Erythroblast (primary cell): ENCODE measurements at regions not wholly inside any gene's neighbourhood (a gene's known extent, or its start where the extent isn't known, plus 50 kb on each side); places are given as distances from the start of the nearest gene placed in this dataset.

Experiments used
- DNase-seq, 2 experiments: peaks; one replicate each; lab custom pipeline; 2025; lab: John Stamatoyannopoulos, UW
- GATA1 ChIP-seq: IDR thresholded peaks from 2 replicates; pipeline ENCODE4 v1.6.1; 2011; ENCODE audit warnings: low read depth, mild to moderate bottlenecking, control low read depth, low read length, moderate library complexity
- POLR2A ChIP-seq: IDR thresholded peaks from 2 replicates; pipeline ENCODE4 v1.6.1; 2011; ENCODE audit warnings: mild to moderate bottlenecking, low read length

DNA sequence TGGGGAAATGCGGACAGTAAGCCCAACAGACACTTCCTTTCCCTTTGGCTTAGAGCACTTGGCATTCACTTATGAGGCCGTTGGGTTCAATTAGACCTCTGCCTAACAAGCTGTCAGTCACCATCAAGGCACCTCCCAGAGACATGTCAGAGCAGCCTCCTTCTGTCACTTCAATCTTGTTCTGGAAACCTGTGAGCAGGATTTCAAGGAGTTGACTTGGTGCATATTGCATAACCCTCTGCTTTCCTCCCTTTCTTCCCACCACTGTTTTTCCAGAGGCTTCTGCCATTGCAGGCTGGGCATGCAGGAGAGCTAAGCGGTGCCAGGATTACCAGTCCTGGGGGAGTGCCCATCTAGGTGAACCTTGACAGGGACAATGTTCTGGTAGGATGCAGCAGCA lies 484.2 kb upstream of the LRRC4C start:
- no peak for DNase-seq
- TF ChIP-seq GATA1: no peak
- no peak for TF ChIP-seq POLR2A

DNA sequence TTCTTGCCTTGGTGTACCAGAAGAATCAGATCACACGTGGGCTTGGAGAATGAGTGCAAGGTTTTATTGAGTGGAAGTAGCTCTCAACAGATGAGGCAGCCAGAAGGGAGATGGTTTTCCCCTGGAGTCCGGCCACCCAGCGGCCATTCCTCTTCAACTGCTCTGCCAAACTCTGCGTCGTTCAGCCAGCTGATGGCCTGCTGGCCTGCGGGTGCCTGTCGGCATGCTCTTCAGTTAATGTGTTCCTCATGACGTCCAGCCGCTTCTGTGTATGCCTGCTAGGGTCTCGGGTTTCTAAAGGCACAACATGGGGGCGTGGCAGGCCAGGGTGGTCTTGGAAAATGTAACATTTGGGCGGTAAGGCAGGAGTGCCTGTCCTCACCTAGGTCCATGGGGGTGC lies 487.9 kb upstream of the LRRC4C start:
- DNase-seq: no peak
- TF ChIP-seq GATA1 (no peak), POLR2A (no peak)

DNA sequence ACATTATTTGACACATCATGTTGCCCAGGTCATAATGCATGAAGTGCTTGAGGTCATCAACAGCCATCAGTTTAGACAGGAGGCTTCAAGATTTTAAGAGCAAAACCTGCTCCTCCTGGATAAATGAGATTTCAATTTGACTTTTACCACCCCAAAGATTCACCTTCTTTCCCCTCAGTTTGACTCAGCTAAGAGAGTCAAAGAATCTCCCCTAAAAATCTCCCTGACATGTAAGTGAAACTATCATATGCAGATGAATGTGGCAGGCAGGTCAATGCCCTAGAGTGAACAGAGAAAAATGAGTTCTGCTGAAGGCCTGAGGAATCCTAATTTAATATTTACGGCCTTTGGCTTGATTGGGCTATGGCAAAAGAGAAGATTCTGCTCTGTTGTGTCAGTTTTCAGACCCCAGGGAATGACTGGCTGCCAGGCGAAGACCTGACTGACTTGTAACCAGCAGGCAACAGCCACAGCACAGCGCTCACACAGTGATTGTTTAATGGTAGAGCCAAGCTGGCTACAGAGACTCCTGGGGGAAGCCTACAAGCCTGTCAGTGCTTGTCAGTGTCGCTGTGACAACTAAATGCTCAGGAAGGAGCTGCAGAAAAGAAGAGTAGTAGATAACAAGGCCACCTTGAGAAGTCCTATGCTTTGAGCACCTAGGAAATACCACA lies 491.2 kb upstream of the LRRC4C start:
- DNase-seq: no peak
- TF ChIP-seq POLR2A: no peak
- no peak for TF ChIP-seq GATA1

DNA sequence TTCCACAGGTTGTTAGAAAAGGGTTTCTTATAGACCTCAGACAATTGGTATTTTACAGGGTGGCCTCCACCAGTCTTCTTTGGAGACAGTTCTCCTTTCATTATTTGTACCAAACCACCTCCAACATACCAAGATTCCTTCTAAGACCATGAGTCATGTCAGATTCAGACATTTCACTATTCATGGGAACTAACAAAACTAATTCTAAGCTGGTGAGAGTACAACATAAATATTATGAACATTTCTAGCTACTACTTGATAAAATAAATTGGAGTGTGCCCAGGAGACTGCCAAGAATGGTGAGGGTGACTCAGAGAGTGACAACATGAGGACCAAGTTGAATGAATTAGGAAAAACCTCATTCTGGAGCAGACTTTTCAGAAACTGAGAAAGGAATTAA lies 494.6 kb upstream of the LRRC4C start:
- no peak for DNase-seq
- TF ChIP-seq GATA1 (no peak), POLR2A (no peak)

DNA sequence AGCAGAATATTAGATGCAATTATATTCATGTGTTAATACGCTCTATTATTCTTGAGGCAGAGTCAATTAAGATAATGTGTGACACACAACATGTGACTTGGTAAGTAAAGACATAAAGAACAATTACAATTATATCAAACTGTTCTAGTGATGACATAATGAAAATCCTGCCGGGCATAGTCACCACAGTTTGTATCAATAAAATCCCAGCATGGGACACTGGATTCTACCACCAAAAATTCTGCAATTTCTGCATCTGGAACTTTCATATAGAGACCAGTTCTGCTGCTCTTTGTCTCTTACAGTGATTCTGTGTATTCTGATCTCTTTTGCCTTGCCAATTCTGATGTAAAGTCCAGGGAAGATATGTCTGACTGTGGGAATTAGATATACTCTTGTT lies 495.6 kb upstream of the LRRC4C start:
- TF ChIP-seq GATA1: no peak
- TF ChIP-seq POLR2A: no peak
- DNase-seq: no peak

DNA sequence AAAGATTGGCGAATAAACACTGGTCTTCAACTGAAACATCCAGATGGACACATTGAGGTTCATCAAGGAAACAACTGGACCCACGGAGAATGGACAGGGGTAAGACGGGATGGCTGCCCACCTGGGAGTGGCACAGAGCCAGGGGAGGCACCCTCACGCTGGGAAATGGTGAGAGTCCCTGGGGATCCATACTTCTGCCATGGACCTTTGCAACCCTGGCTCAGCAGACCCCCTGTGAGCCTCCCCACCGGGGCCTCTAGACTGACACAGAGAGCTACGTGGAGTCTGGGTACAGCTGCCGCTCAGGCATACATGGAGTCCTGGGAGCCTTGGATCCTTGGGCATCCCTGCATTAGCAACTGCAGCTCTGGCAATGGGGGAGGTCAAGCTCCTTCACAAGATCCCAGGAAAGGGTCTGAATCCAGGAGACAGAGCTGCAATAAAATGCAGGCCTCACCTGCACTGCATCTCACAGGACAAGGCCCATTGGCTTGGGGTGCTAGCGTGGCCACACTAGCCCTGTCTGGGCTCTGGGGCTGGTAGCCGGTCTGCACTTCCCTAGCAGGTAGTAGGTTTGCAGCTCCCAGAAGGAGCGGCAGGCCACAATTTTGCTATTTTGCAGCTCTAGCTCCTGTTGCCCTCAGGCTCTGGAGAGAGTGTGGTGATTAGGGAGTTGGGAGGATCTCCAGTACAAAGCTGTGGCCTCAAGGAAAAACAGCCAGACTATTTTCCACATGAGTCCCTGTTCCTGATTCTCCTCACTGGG lies 496.4 kb upstream of the LRRC4C start:
- TF ChIP-seq GATA1 (no peak), POLR2A (no peak)
- no peak for DNase-seq

DNA sequence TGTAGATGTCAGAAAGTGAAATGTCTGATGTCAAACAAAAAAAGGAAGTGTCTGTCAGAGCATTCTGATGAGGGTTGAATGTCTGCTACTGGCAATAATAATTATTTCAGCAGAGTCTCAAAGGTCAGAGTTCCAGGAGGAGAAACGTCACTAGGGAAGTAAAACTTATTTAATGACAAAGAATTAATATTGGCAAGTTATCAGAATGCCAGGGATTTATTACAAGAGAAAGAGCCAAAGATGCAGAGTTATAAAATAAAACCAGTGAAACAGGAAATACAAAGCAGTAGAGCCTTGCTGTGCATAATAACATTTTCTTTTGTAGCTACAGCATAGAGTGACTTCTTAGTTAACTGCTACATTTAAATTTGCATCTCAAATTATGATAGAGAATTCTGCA lies 504.0 kb upstream of the LRRC4C start:
- DNase-seq: no peak
- TF ChIP-seq GATA1 (no peak), POLR2A (no peak)

DNA sequence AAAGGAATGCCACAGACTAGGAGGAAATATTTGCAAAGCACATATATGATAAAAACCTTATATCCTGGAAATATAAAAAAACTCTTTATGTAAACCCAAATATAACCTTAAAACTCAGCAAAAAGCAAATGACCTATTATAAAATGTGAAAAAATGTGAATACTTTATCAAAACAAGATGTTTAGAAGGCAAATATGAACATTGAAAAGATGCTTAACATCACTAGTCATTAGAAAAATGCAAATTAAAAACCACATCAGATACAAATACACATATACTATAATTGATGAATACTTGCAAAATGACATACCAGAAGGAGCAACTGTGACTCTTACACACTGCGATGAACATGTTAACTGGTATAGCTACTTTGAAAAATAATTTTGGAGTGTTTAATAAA lies 511.2 kb upstream of the LRRC4C start:
- TF ChIP-seq POLR2A (no peak), GATA1 (no peak)
- no peak for DNase-seq

DNA sequence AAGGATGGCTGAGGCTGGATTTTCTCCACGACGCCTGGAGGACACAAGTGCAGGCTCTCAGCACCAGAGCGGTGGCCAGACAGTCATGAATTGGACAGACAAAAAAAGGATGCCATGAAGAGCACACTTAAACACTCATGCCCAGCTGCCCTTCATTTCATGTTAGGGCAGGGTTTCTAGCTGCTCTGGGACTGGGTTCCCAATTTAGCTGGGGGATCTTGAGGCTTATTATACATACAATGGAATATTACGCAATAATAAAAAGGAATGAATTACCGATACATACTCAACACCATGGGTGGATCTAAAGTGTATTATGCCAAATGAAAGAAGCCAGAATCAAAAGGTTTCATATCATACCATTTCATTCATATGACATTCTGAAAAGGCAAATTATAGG lies 512.1 kb upstream of the LRRC4C start:
- no peak for DNase-seq
- TF ChIP-seq POLR2A (no peak), GATA1 (no peak)

DNA sequence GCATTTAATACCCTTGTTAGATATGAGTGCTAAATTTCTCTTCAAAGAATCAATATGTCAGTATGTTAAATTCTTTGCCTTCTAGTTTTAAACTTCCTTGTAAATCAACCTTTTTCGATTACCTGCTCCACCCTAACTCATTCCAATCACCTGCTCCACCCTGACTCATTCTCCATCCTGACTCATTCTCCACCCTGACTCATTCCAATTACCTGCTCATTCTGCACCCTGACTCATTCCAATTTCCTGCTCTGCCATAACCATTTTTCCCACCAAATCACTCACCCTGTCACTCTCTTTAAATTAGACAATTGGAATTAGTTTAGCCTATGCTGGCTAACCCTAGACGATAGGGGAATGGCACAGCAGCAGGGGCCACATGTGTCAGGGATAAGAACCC lies 519.5 kb upstream of the LRRC4C start:
- DNase-seq: no peak
- no peak for TF ChIP-seq GATA1
- no peak for TF ChIP-seq POLR2A

DNA sequence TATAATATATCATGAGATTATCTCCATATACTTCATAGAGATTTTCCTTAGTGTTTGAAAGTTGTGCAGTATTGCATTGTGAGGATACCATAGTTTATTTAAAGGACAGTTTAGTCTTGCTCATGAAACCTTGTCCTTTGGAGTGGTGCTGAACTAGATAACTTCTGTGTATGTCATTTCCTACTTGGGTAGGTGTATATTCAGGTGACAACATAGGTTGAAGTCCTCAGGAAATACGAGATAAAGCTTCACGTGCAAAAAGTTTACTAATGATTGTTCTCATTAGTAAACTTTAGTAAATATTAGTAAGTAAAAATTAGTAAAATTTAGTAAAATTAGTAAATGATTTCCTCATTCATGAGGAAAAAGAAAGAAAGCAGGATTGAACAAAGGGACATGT lies 521.3 kb upstream of the LRRC4C start:
- no peak for DNase-seq
- no peak for TF ChIP-seq POLR2A
- TF ChIP-seq GATA1: no peak

DNA sequence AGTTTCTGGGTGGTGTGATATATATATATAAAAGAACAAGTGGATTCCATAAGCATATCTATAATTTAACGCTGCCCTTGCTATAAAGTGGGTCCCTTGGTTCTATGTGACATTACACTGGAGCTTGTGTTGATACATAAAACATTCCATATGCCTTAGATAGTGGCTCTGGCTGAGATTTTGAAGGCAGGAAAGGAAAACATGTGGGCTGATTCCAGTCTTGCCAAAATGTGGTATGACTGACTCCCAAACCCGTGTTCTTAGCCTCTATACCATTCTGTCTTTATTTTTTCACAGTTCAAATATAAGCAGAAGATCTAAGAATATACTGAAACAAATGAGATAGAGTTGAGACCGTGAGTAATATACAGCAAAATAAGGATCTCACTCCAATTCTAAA lies 522.8 kb upstream of the LRRC4C start:
- no peak for TF ChIP-seq GATA1
- no peak for DNase-seq

DNA sequence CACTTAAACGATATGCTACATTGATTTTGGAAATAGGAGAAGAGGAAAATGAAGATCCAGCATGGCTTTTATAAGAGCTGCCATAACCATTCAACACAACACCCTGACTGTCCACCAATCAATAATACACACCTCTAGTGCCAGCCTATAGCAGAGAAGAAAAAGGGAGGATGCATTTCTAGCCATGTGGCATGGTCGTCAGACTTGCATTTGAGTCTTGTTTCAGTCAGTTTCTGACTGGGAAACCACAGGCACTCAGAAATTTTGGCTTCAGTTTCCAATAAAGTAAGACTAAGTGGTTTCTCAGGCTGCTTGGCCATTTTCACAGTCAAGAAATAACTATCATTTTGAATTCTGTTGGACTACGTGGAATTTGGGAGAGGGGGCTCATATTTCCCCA lies 523.5 kb upstream of the LRRC4C start:
- DNase-seq: no peak
- TF ChIP-seq GATA1 (no peak), POLR2A (no peak)

DNA sequence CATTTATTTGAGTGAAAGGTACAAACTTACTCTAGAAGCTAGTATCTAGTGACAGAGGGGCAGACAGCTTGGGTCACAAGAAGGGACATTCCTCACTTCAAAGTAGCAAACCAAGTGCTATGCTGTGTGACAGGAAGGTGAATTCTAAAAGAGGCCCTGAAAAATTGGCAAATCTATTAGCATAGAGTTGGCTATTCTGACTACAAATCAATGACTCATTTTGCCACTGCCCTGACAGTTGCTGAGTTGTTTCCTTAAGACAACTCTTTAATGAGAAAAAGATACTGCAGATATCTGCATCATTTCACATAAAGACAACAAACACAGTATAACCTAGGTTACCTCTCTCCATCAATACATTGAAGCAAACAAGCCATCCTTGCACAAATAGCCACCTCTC lies 524.0 kb upstream of the LRRC4C start:
- DNase-seq: no peak
- TF ChIP-seq POLR2A (no peak), GATA1 (no peak)

DNA sequence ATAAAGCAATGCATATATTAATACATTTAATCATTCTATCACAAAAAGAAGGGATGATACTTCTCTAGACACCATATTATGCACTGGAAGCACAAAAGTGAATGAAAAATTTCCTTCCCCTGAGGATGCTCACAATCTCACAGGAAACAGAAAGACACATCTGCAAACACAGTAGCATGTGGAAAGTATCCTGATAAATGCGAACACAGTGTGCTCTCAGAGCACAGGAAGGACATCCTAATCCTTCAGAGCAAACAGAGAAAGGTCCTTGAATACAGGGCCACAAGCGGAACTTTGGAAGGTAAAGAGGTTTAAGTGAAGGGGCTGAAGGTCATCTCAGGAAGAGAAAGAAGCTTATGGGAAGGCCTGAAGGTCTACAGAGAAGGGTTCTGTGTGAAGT lies 524.6 kb upstream of the LRRC4C start:
- TF ChIP-seq POLR2A (no peak), GATA1 (no peak)

More for the DNA sequence above, 524.6 kb upstream of the LRRC4C start:
- DNase-seq: no peak
